AG09309 (cell line): ENCODE measurements at regions not wholly inside any gene's neighbourhood (a gene's known extent, or its start where the extent isn't known, plus 50 kb on each side); places are given as distances from the start of the nearest gene placed in this dataset.
"Not testable (repeated sequence)": the region's sequence is repeated elsewhere in the genome, so short reads cannot be mapped to it uniquely, and the experiment has no call there.

Source experiments
- DNase-seq: peaks from one replicate; pipeline ENCODE4 v3.0.0-alpha.2; 2010; ENCODE audit warnings: low read depth
- H3K4me3 ChIP-seq: 2 replicates; pipeline ENCODE4 v1.5.1; 2011; ENCODE audit warnings: mild to moderate bottlenecking, low read depth, low read length, moderate library complexity; ENCODE audit not compliant: control insufficient read depth
- TF ChIP-seq, protein P1 (sequence below): IDR thresholded peaks from 2 replicates; pipeline ENCODE4 v1.5.1; 2011; ENCODE audit warnings: mild to moderate bottlenecking, low read depth, low read length, inconsistent platforms; ENCODE audit not compliant: insufficient read depth, control insufficient read depth; ENCODE audit errors: missing control alignments

DNA sequence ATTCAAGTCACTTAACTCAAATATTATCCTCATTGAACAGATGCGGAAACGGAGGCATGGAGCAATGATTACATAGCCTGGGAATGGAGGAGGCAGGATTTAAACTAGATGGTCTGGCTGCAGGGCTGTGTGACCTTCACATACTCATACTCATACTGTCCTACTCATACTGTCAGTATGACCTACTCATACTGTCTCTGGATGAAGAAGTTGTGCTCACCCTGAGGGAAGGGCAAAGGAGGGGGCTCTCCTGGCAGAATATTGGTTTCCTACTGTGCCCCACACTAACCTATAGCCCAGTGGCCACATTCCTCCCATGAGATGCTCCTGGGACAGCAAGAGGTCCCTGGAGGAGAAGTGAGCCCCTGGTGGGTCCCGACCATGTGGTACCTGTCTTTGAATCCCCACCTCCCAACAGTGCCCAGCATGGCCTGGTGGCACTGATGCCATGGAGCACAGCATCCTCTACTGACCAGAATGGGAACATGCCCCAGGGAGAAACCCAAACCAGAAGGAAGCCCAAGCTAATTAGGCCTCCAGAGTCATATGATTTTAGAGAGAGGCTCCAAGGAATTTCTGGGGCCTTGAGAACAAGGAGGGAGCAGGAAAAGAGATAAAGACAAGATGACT, 197.3 kb upstream of the SDK2 start:
- no peak overlapping the region for H3K4me3 ChIP-seq
- DNase-seq, result no peak
- TF ChIP-seq, protein P1, sequence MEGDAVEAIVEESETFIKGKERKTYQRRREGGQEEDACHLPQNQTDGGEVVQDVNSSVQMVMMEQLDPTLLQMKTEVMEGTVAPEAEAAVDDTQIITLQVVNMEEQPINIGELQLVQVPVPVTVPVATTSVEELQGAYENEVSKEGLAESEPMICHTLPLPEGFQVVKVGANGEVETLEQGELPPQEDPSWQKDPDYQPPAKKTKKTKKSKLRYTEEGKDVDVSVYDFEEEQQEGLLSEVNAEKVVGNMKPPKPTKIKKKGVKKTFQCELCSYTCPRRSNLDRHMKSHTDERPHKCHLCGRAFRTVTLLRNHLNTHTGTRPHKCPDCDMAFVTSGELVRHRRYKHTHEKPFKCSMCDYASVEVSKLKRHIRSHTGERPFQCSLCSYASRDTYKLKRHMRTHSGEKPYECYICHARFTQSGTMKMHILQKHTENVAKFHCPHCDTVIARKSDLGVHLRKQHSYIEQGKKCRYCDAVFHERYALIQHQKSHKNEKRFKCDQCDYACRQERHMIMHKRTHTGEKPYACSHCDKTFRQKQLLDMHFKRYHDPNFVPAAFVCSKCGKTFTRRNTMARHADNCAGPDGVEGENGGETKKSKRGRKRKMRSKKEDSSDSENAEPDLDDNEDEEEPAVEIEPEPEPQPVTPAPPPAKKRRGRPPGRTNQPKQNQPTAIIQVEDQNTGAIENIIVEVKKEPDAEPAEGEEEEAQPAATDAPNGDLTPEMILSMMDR, result no peak

DNA sequence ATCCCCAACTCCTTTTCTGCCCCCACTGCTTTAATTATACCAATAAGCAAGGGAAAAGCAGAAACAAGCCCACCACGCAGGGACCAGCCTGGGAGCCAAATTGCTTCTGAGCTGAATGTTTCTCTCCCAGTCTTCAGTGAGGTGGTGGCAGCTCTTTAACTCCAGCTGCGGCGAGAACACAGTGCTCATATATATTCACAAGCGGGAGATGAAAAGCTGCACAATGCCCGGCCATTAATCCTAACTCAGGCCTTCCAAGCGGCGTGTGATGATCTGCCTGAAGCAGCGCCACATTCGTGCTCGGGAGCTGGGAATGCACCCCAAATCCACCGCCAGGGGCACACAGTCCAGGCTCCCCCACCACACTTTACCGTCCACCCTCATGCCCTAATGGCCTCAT, 203.7 kb upstream of the SDK2 start:
- no peak overlapping the region for H3K4me3 ChIP-seq
- DNase-seq, result no peak
- TF ChIP-seq, protein P1, result no peak

DNA sequence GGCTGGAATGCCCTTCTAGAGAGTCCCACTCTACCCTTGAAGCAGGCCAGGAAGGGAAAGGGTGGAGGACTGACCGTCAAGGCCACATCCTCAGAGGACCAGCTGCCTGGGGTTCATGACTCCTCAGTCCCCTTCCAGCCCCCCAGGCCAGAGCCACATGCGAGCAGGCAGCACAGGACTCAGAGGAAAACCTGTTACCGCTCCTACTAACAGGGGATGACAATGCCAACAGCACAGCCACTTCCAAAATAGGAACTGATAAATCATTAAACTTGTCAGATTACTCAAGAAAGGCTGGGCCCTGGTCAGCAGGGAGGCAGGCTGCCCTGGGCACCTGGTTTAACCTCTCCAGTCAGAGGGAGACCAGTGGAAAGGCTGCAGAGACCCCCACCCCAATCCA, 206.2 kb upstream of the SDK2 start:
- no peak for DNase-seq
- H3K4me3 ChIP-seq, result no peak overlapping the region
- TF ChIP-seq, protein P1, result no peak

DNA sequence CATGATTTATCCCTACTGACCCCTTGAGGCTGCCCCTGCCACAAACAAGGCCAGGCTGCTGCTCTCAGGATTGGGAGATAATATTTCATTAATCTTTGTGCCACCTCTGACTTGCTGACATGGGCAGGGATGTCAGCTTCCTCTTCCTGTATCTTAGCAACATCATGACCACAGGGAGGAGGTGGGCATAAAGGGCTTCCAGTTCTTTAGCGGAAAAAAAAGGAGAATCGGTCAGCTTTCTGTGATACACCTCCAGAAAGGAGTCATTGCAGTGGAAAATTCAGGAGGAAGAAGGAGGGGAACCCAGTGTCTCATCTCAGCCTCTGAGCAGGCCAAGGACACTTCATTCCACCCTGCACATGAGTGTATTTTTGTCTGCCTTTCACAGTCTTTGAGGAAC, 206.8 kb upstream of the SDK2 start:
- TF ChIP-seq, protein P1, result no peak
- DNase-seq, result no peak
- H3K4me3 ChIP-seq, result no peak overlapping the region

DNA sequence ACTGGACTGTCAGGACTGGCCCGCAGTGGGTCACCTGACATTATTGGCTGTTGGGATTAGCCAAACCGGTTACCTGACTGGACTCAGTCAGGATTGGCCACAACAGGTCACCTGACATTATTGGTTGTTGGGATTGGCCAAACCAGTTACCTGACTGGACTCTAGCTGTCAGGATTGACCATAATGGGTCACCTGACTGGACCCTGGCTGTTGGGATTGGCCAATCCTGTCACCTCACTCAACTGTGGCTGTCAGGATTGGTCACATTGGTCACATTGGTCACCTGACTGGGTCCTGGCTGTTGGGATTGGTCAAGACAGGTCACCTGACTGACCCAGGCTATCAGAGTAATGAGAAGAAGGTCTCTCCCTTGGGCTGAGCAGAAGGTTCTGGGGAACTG, 207.7 kb upstream of the SDK2 start:
- DNase-seq, result no peak
- TF ChIP-seq, protein P1, result no peak
- H3K4me3 ChIP-seq, result no peak overlapping the region

DNA sequence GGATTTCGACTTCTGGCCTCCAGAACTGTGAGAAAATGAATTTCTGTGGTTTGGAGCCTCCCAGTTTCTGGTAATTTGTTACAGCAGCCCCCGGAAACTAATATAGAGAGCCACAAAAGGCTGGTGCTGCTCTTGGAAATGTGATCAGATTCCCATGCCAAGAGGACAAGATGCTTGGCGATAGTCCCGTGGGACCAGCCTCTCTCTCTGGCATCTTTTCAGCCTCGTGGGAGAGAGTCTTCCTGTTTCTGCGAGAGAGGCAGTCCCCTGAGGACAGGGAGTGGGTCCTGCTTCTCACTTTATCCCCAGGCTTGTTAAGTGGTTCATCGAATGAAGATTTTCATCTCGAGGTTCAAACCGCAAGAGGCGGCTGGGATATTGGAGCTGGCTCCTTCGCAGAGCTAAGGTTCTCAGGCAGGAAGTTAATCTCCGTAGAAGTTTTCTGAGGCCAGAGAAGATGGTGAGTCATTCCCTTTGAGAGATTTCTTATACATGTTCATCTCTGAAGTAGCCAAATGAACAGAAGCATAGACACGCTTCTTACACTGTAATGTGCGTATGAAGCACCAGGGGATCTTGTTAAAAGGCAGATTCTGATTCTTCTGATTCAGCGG, 211.6 kb upstream of the SDK2 start:
- DNase-seq, result no peak
- no peak overlapping the region for H3K4me3 ChIP-seq
- TF ChIP-seq, protein P1, result no peak

DNA sequence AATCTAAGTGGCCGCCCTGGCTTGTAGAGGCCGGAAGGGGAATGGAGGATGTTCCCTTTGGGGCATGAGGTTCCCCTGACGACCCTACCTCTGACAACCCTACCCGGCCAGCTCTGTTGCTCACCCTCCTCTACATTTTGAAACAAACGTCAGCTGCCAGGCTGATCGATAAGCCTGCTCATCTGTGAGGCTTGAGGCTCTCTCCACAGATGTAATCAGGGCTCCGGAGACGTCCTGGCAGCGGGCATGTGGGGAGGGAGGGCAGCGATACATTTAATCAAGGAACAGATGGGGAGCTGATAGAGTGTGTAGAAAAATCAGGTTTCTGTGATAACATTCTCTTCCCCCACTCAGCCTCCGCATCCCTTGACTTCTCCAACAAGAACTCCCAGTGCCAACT, 212.3 kb upstream of the SDK2 start:
- DNase-seq, result no peak
- no peak overlapping the region for H3K4me3 ChIP-seq
- TF ChIP-seq, protein P1, result no peak

DNA sequence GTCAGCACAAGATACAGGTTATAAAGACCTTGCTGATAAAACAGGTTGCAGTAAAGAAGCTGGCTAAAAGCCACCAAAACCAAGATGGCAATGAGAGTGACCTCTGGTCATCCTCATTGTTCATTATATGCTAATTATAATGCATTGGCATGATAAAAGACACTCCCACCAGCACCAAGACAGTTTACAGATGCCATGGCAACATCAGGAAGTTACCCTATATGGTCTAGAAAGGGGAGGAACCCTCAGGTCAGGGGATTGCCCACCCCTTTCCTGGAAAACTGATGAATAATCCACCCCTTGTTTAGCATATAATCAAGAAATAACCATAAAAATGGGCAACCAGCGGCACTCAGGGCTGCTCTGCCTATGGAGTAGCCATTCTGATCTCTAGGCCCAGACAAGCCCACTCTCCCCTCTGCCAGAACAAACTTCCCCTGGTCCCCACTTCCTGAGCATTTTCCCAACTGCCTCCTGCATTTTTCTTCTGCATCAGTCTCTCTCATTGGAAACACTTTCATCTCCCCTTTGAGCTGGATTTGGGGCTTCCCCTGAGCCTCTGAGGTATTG, 215.3 kb upstream of the SDK2 start:
- not testable (repeated sequence) for DNase-seq

More for the DNA sequence above, 215.3 kb upstream of the SDK2 start:
- H3K4me3 ChIP-seq, result not testable (repeated sequence)
